LHCN-M2 (cell line): ENCODE measurements at regions not wholly inside any gene's neighbourhood (a gene's known extent, or its start where the extent isn't known, plus 50 kb on each side); places are given as distances from the start of the nearest gene placed in this dataset.
A peak's percentile ranks its signal among the peaks of the same experiment; 100 is the strongest.
"Not testable (repeated sequence)": the region's sequence is repeated elsewhere in the genome, so short reads cannot be mapped to it uniquely, and the experiment has no call there.

ENCODE experiments used
- DNase-seq: peaks from one replicate; pipeline ENCODE4 v3.0.0-alpha.2; 2012; ENCODE audit warnings: low read depth

DNA sequence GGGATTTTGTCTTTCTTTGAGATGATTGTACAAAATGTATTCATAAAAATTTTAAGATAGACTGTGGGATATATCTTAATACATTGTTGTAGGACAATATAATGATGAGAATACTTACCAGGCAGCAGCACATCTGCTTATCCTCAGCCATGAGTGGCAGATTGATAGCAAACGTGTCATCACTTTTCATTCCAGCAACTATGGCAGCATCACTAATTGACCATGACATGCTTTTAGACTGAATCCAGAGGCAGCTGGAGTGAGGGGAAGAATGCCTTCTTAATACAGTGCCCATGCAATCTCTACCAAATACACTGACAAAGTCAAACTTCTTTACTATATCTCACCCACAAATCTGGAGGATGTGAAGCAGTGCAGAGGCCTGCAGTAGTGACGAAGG lies 755.2 kb upstream of the RAG2 start:
- no peak for DNase-seq

DNA sequence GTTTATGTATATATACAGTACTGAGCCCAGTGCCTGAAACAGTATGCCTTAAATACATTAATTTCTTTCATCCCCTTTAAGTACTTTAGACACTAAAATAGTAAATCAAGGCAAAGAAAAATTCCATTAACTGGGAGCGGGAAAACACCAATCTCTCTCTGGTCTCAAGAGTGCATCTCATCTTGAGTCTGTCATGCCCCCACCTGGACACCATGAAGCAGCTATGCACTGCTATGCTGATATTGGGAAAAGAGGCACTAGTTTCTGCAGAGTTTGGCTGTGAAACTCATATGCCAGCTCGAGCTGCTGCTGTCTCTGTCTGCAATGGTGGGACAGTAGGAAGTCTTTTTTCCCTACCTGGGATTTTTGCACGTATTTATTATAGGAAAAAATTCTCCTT lies 754.4 kb upstream of the RAG2 start:
- DNase-seq, result no peak

DNA sequence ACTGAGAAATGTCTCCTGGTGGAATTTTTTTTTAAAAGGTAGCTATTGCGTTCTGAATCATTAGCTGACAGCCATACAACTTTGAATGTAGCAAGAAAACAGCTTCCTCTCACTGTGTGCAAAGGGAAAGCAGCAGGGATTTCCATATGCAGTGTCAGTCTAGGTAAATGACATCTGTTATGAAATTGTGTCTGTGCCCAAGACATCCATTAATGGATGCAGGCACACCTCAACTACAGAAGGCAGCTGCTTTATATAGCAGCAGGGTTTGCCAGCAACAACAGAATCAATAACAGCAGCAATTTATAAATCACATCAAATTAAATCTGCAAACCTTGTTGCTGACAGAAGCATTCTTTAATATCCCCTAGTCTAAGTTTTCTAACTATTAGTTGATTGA lies 745.3 kb upstream of the RAG2 start:
- DNase-seq, result no peak

DNA sequence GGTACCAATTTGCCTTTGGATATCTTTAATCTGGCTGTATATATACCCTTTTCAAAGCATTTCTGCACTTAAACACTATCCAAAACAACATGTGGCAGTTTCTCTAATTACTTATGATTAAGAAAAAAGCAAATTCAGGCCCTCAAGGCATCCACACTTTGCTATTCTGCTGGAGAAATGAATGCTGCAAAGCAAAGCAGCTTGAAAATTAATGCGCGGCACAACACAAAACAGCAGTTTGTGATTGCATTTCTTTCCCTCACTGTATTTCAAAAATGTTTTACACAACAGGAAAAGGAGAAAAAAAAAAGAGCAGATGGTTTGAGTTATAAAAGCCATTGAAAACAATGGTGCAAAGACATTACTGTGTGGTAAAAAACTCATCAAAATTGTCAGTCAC lies 738.4 kb upstream of the RAG2 start:
- DNase-seq, result no peak

DNA sequence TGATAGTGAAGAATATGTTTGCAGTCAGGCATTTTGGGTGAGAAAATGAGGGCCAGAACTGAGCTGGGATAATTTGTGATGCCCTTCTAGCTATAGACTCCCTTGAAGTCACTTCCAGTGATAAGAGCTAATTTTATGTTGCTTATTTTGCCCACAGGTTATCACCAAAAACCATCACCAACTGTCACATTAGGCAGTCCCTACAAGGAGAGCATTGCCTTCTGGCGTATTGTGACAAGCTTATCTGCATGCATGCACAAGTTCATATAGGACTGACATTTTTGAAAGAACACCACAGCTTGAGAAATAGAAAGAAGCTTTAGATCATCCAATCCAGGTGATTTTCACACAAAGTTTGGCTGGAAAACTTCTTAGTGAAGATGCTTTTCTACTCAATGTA lies 735.3 kb upstream of the RAG2 start:
- DNase-seq, result no peak

DNA sequence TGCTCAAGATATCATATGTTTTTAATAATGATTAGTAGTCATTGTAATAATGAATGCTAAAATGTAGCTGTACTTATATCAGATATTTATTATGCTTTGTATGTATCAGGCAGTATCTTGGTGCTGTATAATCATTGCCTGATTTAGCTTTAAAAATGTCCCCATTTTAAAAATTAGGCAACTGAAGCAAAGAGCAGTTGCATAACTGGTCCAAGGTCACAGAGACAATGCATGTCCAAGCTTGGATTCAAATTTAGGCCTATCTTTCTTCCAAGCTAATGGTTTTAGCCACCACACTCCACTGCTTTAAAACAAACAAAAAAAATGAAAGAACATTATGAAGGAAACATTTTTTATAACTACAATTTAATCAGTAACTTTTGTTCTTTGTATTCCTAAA lies 725.8 kb upstream of the RAG2 start:
- no peak for DNase-seq

DNA sequence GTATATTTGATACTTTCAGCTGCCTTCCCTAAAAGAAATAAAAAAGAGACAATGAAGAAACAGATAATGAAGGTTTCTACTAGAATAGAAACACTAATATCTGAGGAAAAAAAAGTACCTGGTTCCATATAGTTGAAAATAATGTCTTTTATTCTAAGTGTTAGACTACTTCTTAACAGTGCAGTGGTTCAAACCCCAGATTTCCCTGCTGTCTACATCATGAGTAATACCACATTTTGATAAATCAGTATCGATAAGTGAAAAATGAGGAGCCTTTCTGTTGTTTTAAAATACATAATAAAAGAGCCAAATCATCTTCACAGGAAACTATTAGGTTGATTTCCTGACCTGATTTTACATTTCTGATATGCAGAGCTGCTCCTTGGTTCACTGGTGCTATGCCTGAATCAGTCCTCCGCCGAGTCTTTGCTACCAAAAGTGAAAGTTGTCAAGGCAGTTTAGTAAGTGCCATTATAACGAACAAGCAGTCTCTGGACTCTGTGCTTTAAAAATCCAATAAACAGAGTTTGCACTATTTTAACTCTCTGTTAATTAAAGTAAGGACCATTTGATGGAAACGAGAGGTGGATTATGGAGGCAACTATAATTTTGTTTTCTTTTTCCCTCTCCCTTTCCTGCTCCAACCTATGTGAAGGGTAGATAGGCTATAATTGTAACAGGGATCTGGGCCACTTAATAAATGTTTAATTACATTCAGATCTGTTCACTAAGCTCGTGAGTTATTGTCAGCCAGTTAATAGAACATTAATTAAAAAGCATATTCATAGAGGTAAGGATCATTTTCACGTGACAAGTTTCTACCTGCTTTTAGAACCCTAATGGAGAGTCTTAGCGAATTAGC lies 724.5 kb upstream of the RAG2 start:
- peak; percentile 6 for DNase-seq

DNA sequence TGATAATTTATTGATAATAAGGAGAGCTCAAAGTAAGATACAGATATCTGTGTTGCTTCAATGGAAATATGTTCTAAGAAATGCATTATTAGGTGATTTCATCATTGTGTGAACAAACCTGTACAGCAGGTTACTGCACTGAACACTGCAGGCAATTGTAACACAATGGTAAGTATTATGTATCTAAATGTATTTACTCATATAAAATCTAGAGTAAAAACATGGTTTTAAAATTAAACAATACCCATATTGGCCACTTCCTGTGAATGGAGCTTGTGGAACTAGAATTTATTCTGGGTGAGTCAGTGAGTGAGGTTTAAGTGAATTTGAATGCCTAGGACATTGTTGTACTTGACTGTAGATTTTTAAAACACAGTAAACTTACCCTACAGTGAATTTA lies 722.9 kb upstream of the RAG2 start:
- peak; percentile 13 for DNase-seq

DNA sequence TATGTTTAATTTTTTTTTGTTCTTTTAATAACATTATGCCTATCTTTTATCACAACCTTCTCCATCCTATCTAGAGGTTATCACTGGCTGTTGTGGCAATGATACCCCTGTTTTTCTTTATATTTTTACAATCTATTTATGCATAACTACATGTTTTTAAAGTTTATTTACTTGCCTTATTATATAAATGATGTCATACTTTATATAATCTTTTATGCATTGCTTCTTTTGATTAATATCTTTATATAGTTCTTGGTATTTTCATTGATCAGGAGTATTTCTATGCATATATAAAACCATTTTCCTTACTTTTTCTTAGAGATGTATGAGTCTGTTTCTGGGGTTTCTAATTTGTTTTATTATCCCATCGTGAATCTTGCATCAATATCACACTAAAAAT lies 719.8 kb upstream of the RAG2 start:
- DNase-seq, result no peak

DNA sequence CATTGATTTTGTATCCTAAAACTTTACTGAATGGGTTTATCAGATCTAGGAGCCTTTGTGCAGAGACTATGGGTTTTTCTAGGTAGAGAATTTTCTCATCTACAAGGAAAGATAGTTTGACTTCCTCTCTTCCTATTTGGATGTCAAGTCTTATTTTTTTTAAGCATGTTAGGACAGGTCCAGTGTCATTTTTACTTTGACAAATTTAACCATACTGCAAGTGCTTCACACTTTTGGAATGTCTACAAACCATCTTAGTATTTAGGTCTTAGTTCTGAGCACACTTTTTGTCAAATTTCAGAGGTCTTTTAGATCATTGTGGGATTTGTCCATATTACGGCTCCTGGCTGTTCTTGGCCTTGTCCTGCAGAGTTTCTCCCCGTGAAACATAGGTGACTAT lies 715.2 kb upstream of the RAG2 start:
- DNase-seq, result peak; percentile 1

DNA sequence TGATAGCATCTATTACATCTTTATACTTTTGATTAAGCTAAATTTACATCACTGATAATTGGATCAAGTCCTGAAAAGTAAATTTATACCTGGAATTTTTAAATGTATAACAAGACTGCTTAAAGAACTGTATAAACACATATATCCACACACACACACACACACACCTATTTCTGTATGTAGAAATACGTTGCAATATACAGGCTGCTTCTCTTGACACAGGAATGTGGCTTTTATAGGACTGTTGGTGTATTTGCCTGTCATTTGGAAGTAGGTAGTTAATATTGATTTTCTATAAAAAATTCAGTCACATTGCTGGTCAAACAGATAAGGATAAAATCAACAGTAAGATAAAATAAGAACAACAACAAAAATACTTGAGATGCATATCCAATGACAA lies 708.5 kb upstream of the RAG2 start:
- DNase-seq, result no peak

DNA sequence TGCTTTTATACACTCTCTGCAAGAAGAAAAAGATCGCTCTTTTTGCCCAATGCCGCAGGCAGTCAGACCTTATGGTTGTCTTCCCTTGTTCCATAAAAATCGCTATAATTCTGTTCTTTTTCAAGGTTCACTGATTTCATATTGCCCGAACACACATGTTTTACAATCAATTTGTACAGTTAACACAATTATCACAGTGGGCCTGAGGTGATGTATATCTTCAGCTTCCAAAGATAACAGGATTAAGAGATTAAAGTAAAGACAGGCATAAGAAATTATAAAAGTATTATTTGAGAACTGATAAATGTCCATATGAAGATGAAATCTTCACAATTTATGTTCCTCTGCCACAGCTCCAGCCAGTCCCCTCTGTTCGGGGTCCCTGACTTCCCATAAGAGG lies 703.4 kb upstream of the RAG2 start:
- DNase-seq, result not testable (repeated sequence)

DNA sequence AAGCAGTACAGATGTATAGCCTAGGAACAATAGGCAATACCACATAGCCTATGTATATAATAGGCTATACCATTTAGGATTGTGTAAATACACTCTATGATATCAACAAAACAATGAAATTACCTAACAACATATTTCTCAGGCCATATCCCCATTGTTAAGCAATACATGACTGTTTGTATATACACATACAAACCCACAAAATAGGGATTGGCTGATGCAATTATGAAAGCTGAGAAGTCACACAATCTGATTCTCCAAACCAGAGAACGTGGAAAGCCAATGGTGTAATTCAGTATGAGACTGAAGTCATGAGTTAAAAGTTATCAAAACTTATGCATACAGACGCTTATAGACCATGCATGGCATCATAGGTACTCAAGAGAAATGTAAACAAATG lies 700.1 kb upstream of the RAG2 start:
- no peak for DNase-seq

DNA sequence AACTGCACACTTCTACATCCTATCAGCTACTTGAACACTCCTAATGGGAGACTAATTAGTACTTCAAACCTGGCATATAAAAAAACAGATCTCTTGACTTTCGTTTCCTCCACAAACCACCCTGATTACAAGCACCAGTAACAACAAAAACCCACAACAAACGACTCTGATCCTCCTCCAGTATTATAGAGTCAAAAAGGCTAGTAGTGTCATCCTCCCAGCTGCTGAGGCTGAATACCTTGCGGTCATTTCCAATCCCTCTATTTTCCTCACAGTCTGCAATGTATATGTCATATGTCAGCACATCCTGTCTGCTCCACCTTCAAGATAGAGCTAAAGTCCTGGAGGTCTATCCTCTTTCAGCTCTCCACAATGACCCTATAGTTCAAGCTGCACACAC lies 688.9 kb upstream of the RAG2 start:
- no peak for DNase-seq

DNA sequence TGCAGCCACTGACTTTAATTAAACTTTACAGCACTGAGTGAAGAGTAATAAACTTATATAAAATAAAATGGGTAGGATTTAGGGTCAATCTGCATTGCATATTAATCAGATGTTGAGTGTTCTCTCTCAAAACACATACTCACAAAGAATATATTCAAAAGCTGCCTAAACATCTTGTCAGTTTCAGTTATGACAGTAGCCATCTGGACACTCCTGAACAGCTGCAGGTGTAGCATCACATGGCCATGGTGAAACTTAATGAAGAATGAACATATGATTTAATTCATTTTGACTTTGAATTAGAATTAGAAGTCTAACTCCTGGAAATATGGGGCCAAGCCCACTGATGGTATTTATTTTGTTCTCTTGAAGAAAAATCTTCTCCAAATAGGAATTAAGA lies 684.3 kb upstream of the RAG2 start:
- no peak for DNase-seq

DNA sequence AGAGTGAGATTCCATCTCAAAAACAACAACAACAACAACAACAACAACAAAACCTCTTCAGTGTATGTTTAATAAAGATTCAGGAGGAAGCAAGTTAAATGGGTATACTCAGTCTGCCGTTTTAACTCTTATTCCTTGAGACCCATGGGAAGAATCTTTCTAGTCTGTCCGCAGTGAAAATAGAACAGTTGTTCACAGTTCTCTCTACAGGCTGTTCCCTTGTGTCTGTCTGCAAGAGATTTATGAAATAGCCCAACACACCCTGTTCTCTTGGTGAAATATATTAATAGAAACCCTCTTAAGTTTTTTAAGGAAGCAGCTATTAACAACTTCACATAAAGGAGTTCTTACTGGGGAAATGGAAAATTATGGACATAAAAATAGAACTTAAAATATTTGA lies 682.2 kb upstream of the RAG2 start:
- no peak for DNase-seq

DNA sequence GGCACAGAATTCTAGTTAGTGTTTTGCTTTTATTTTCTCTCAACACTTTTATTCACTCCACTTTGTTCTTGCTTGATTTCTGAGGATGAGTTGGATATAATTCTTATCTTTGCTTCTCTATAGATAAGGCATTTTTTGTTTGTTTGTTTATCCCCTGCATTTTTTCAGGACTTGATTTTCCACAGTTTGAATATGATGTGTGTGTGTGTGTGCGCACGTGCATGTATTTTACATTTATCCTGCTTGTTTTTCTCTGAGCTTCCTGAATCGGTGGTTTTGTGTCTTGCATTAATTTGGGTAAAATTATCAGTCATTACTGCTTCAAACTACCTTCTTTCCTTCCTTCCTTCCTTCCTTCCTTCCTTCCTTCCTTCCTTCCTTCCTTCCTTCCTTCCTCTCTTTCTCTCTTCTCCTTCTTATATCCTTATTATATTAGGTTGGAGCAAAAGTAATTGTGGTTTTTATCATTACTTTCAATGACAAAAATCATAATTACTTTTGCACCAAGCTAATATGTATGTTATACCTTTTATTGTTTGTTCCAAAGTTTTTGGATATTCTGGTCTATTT lies 679.9 kb upstream of the RAG2 start:
- no peak for DNase-seq

DNA sequence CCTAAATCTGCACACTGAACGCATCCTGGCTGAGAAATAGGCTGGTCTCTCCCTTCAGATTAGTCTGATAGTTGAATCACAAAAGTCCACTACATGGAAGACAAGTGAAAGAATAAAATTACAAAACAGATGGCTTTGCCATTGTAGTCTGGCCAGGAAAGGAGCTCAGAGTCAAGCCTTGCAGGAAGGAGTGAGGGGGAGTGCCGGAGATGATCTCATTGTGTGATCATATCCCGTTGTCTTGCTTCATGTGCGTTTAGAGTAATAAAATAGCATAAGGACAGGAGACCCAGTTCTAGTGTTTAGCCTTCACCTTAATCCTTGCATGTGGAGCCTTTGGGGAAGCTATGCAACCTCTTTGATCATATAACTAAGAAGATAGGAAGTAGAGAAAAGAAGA lies 666.7 kb upstream of the RAG2 start:
- DNase-seq, result no peak

DNA sequence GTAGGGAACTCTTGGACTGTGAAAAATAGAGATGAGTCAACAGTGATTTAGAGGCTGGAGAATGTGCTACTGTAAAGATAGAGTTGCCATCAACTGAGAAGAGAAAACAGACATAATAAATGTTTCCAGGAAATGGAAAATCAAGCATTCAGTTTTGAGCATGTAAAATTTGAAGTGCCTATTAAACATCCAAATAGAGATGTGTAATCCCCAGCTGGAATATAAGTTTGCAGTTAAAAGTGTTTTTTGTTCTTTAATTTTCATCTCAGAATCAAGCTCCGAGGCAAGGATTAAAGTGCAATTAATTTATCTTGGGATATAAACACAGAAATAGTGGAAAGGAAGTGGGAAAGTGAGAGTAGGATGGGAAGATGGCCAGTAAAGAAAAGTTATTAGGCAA lies 666.0 kb upstream of the RAG2 start:
- no peak for DNase-seq

DNA sequence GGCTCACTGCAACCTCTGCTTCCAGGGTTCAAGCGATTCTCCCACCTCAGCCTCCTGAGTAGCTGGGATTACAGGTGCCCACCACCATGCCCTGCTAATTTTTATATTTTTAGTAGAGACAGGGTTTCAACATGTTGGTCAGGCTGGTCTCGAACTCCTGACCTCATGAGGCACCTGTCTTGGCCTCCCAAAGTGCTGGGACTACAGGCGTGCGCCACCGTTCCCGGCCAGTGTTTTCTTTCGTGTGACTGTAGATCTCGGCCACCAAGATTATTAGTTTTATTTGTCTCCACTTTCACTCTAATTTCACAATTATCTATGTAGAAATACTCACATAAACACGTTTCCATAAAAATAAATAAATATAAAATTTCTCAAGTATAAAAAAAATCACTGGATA lies 665.4 kb upstream of the RAG2 start:
- DNase-seq, result not testable (repeated sequence)

DNA sequence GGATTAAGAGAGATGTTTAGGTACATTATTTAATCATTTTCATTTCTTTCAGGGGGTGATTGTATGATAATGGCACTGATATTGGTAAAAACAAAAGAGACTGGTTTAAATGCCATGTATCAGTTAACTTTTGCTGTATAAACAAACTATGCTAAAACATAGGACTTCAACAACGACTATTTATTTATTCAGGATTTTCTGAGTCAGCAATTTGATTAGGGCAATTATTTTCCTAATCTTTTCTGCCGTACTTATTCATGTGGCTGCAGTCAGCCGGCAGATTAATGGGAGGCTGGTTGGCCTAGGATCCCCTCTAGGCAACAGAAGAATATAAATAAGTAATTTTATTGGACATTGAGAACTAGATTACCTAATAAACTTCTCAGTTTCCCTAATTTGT lies 661.7 kb upstream of the RAG2 start:
- no peak for DNase-seq

DNA sequence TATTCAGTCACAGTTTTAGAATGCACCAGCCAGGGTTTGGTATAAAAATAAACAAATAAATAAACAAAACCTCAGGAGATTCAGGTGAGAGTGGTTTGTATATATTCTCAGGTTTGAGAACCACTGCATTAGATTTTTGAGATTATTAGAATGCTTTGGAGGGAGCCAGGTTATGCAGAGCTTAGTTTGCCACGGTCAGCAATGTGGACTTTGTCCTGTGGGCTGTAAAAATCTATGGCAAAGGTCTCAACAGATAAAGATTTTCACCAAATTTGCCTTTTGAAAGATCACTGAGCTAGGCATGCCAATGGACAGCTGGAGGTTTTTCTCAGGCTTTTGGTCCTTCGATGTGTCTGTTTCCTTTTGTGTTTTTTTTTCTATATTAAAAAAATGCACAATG lies 650.1 kb upstream of the RAG2 start:
- DNase-seq, result no peak

DNA sequence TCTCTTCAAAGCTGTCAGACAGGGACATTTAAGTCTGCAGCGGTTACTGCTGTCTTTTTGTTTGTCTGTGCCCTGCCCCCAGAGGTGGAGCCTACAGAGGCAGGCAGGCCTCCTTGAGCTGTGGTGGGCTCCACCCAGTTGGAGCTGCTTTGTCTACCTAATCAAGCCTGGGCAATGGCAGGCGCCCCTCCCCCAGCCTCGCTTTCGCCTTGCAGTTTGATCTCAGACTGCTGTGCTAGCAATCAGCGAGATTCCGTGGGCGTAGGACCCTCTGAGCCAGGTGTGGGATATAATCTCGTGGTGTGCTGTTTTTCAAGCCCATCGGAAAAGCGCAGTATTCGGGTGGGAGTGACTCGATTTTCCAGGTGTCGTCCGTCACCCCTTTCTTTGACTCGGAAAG lies 648.1 kb upstream of the RAG2 start:
- DNase-seq, result not testable (repeated sequence)

DNA sequence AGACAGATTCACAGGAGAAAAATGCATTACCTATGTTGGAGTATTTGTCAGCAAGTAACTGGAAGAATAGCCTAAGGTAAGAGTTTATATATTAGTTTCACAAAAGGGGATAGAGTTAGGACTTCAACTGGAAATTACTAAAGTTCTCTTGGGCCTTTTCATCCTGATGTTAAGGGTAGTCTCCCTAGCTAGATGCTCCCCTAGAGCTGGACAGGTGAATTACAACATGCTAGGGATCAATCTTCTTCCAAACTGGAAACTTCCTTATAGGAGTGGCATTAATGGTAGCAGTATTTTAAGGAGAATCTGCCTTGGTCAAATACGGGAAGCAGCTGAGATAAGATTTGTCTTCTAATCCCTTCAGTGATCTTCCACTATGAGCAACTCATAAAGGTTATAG lies 632.8 kb upstream of the RAG2 start:
- no peak for DNase-seq
